HEK293 (cell line): ENCODE measurements at regions not wholly inside any gene's neighbourhood (a gene's known extent, or its start where the extent isn't known, plus 50 kb on each side); places are given as distances from the start of the nearest gene placed in this dataset.

Experiments
- SP3 ChIP-seq: fragments of 450-650 bp; formaldehyde crosslinking; IDR thresholded peaks from 2 replicates; pipeline ENCODE4 v1.5.1; 2016; ENCODE audit warnings: missing biosample characterization, missing genetic modification characterization
- YY1 ChIP-seq: fragments of 450-650 bp; formaldehyde crosslinking; IDR thresholded peaks from 2 replicates; pipeline ENCODE4 v1.5.1; 2018; ENCODE audit warnings: missing biosample characterization, missing genetic modification characterization
- ZNF785 ChIP-seq: fragments of 450-650 bp; formaldehyde crosslinking; IDR thresholded peaks from 2 replicates; pipeline ENCODE4 v1.5.1; 2016; ENCODE audit warnings: missing biosample characterization, missing genetic modification characterization
- ZNF792 ChIP-seq: fragments of 450-650 bp; formaldehyde crosslinking; IDR thresholded peaks from 2 replicates; pipeline ENCODE4 v1.5.1; 2016; ENCODE audit warnings: missing biosample characterization, missing genetic modification characterization
- TF ChIP-seq, protein P1 (sequence below): fragments of 450-650 bp; formaldehyde crosslinking; IDR thresholded peaks from 2 replicates; pipeline ENCODE4 v1.5.1; 2016; ENCODE audit warnings: missing biosample characterization, missing genetic modification characterization
- TF ChIP-seq, protein P2 (sequence below): fragments of 450-650 bp; IDR thresholded peaks from 2 replicates; pipeline ENCODE4 v1.5.1; 2018; ENCODE audit warnings: missing biosample characterization, missing genetic modification characterization
- TF ChIP-seq, protein P3 (sequence below): fragments of 450-650 bp; formaldehyde crosslinking; IDR thresholded peaks from 2 replicates; pipeline ENCODE4 v1.5.1; 2016; ENCODE audit warnings: missing biosample characterization, missing genetic modification characterization
- TF ChIP-seq, protein P4 (sequence below): fragments of 450-650 bp; formaldehyde crosslinking; IDR thresholded peaks from 2 replicates; pipeline ENCODE4 v1.5.1; 2016; ENCODE audit warnings: missing biosample characterization, missing genetic modification characterization, borderline replicate concordance

DNA sequence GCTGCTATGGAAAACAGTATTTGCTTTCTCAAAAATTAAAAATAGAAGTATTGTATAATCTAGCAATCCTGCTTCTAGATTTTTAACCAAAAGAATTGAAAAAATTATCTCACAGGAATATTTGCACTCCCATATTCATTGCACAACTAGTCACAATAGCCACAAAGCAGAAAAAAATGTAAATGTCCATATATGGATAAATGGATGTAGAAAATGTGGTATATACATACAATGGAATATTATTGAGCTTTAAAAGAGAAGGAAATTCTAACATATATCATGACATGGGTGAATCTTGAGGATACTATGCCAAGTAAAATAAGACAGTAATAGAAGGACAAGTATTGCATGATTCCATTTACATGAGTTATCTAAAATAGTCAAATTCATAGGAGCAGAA lies 2753.0 kb downstream of the PCDH9 start:
- TF ChIP-seq, protein P1, sequence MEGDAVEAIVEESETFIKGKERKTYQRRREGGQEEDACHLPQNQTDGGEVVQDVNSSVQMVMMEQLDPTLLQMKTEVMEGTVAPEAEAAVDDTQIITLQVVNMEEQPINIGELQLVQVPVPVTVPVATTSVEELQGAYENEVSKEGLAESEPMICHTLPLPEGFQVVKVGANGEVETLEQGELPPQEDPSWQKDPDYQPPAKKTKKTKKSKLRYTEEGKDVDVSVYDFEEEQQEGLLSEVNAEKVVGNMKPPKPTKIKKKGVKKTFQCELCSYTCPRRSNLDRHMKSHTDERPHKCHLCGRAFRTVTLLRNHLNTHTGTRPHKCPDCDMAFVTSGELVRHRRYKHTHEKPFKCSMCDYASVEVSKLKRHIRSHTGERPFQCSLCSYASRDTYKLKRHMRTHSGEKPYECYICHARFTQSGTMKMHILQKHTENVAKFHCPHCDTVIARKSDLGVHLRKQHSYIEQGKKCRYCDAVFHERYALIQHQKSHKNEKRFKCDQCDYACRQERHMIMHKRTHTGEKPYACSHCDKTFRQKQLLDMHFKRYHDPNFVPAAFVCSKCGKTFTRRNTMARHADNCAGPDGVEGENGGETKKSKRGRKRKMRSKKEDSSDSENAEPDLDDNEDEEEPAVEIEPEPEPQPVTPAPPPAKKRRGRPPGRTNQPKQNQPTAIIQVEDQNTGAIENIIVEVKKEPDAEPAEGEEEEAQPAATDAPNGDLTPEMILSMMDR (tag by site-specific recombination): no peak
- TF ChIP-seq, protein P2, sequence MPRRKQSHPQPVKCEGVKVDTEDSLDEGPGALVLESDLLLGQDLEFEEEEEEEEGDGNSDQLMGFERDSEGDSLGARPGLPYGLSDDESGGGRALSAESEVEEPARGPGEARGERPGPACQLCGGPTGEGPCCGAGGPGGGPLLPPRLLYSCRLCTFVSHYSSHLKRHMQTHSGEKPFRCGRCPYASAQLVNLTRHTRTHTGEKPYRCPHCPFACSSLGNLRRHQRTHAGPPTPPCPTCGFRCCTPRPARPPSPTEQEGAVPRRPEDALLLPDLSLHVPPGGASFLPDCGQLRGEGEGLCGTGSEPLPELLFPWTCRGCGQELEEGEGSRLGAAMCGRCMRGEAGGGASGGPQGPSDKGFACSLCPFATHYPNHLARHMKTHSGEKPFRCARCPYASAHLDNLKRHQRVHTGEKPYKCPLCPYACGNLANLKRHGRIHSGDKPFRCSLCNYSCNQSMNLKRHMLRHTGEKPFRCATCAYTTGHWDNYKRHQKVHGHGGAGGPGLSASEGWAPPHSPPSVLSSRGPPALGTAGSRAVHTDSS (tag by site-specific recombination): no peak
- TF ChIP-seq ZNF785 (tag by site-specific recombination): no peak
- TF ChIP-seq ZNF792 (tag by site-specific recombination): no peak
- TF ChIP-seq, protein P3, sequence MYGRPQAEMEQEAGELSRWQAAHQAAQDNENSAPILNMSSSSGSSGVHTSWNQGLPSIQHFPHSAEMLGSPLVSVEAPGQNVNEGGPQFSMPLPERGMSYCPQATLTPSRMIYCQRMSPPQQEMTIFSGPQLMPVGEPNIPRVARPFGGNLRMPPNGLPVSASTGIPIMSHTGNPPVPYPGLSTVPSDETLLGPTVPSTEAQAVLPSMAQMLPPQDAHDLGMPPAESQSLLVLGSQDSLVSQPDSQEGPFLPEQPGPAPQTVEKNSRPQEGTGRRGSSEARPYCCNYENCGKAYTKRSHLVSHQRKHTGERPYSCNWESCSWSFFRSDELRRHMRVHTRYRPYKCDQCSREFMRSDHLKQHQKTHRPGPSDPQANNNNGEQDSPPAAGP (tag by site-specific recombination): no peak
- TF ChIP-seq SP3 (tag by site-specific recombination): no peak
- no peak for TF ChIP-seq YY1
- TF ChIP-seq, protein P4, sequence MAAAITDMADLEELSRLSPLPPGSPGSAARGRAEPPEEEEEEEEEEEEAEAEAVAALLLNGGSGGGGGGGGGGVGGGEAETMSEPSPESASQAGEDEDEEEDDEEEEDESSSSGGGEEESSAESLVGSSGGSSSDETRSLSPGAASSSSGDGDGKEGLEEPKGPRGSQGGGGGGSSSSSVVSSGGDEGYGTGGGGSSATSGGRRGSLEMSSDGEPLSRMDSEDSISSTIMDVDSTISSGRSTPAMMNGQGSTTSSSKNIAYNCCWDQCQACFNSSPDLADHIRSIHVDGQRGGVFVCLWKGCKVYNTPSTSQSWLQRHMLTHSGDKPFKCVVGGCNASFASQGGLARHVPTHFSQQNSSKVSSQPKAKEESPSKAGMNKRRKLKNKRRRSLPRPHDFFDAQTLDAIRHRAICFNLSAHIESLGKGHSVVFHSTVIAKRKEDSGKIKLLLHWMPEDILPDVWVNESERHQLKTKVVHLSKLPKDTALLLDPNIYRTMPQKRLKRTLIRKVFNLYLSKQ (tag by site-specific recombination): no peak
